Ectodermal cell (in vitro differentiated cells): ENCODE measurements at regions not wholly inside any gene's neighbourhood (a gene's known extent, or its start where the extent isn't known, plus 50 kb on each side); places are given as distances from the start of the nearest gene placed in this dataset.

Experiments used
- H3K27ac ChIP-seq: 2 replicates; pipeline ENCODE4 v1.7.0; 2013; ENCODE audit warnings: mild to moderate bottlenecking, low read depth, low read length; ENCODE audit not compliant: insufficient read depth, poor library complexity, severe bottlenecking
- H3K27me3 ChIP-seq: 2 replicates; pipeline ENCODE4 v1.7.0; 2013; ENCODE audit warnings: mild to moderate bottlenecking, low read length; ENCODE audit not compliant: insufficient read depth, control insufficient read depth, poor library complexity, severe bottlenecking
- H3K36me3 ChIP-seq: one replicate; pipeline ENCODE4 v1.7.0; 2013; ENCODE audit warnings: low read length; ENCODE audit not compliant: control insufficient read depth, insufficient read depth
- H3K4me1 ChIP-seq: one replicate; pipeline ENCODE4 v1.7.0; 2013; ENCODE audit warnings: low read length; ENCODE audit not compliant: control insufficient read depth, insufficient read depth
- H3K4me3 ChIP-seq: 2 replicates; pipeline ENCODE4 v1.7.0; 2013; ENCODE audit warnings: low read depth, low read length, control low read depth; ENCODE audit not compliant: insufficient read depth
- H3K9me3 ChIP-seq: 2 replicates; pipeline ENCODE4 v1.7.0; 2013; ENCODE audit warnings: mild to moderate bottlenecking, low read length, moderate library complexity; ENCODE audit not compliant: control insufficient read depth
- WGBS, 2 experiments: methylation state at CpG; one replicate each; pipeline ENCODE4 v1.1.7; 2013; ENCODE audit warnings: missing lambda C conversion rate in 2 of 2; 5-methylcytosine and 5-hydroxymethylcytosine counted together

GRCh38 chr19:27652796-27653195, 1560.2 kb downstream of the UQCRFS1 start:
- Histone ChIP-seq H3K9me3 (peaks cover 16% of the 10 kb centered on the region), H3K27ac (no peak overlapping the region), H3K27me3 (no peaks in the 10 kb centered on the region), H3K36me3 (no peaks in the 10 kb centered on the region), H3K4me3 (no peak overlapping the region), H3K4me1 (no peaks in the 10 kb centered on the region)
- WGBS, 2 experiments: 60 to 62% methylated on average over 3 of the region's 3 CpGs

DNA sequence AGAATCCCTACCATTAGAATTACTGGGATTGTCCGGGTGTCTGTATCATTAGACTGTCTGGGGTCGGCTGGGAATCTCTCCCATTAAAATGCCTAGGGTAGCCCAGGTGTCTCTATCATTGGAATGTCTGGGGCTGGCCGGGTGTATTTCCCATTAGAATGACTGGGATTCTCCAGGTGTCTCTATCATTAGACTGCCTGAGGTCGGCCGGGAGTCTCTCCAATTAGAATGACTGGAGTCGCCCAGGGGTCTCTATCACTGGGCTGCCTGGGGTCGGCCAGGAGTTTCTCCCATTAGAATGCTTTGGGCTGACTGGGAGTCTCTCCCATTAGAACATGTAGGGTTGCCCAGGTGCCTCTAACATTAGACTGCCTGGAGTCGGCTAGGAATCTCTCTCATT, 1560.7 kb downstream of the UQCRFS1 start:
- Histone ChIP-seq H3K27me3 (no peaks in the 10 kb centered on the region), H3K4me3 (no peak overlapping the region), H3K27ac (no peak overlapping the region), H3K4me1 (no peaks in the 10 kb centered on the region), H3K36me3 (no peaks in the 10 kb centered on the region), H3K9me3 (peaks cover 19% of the 10 kb centered on the region)
- WGBS, 2 experiments: 82 to 83% methylated on average over 8 of the region's 8 CpGs

GRCh38 chr19:27647423-27647822, 1565.5 kb downstream of the UQCRFS1 start:
- Histone ChIP-seq H3K27me3 (no peaks in the 10 kb centered on the region), H3K4me3 (no peak overlapping the region), H3K9me3 (peaks cover 18% of the 10 kb centered on the region), H3K27ac (no peak overlapping the region), H3K36me3 (no peaks in the 10 kb centered on the region), H3K4me1 (no peaks in the 10 kb centered on the region)
- WGBS, 2 experiments: 74 to 81% methylated on average over 4 of the region's 4 CpGs

GRCh38 chr19:27635401-27635800, 1577.5 kb downstream of the UQCRFS1 start:
- WGBS, 2 experiments: 80 to 95% methylated on average over 1 of the region's 1 CpG
- Histone ChIP-seq H3K27ac (no peak overlapping the region), H3K4me3 (no peak overlapping the region), H3K36me3 (no peaks in the 10 kb centered on the region), H3K4me1 (no peaks in the 10 kb centered on the region), H3K27me3 (no peaks in the 10 kb centered on the region), H3K9me3 (peaks cover 25% of the 10 kb centered on the region)

- Histone ChIP-seq H3K36me3 (no peaks in the 10 kb centered on the region), H3K4me1 (no peaks in the 10 kb centered on the region), H3K9me3 (peaks cover 10% of the 10 kb centered on the region), H3K27me3 (no peaks in the 10 kb centered on the region), H3K4me3 (no peak overlapping the region), H3K27ac (no peak overlapping the region)
- WGBS, 2 experiments: 82% methylated on average over 1 of the region's 1 CpG; no CpG with 5 or more reads in 1 of the 2 experiments
These were observed 1594.9 kb downstream of the UQCRFS1 start for GRCh38 chr19:27618006-27618405.

DNA sequence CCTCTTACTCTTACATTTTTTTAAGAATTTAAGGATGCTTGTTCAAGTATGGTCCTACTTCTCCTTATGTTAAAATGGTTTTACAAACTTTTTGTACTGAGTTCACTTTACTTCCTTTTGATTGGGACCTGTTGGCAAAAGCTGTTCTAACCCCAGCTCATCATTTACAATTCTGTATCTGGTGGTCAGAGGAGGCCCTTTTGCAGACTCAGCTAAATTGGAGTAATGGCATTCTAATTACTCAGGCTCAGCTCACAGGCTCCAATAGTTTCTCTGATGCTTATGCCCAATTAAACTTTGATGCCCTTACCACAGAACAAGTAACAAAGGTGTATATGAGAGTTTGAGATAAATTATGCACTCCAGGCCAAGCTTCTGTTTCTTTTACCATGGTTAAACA, 1632.0 kb downstream of the UQCRFS1 start:
- Histone ChIP-seq H3K27ac (no peak overlapping the region), H3K36me3 (no peaks in the 10 kb centered on the region), H3K4me3 (no peak overlapping the region), H3K27me3 (no peaks in the 10 kb centered on the region), H3K4me1 (no peaks in the 10 kb centered on the region), H3K9me3 (peaks cover 12% of the 10 kb centered on the region)
